ENCODE measurements at regions not wholly inside any gene's neighbourhood (a gene's known extent, or its start where the extent isn't known, plus 50 kb on each side); places are given as distances from the start of the nearest gene placed in this dataset.

GRCh38 chr9:90428517-90428916, 214.1 kb downstream of the DIRAS2 start:
- no peak for DNase-seq (ENCODE audit: low read depth in 2 of 2, low spot score in 1 of 2)

- no peak for DNase-seq (ENCODE audit: low read depth in 2 of 2, low spot score in 1 of 2)
These were observed 209.7 kb downstream of the DIRAS2 start for GRCh38 chr9:90432951-90433350.

GRCh38 chr9:90433398-90433941, 209.2 kb downstream of the DIRAS2 start:
- DNase-seq (ENCODE audit: low read depth in 2 of 2, low spot score in 1 of 2) = no peak

- no peak for DNase-seq (ENCODE audit: low read depth in 2 of 2, low spot score in 1 of 2)
These were observed 200.8 kb downstream of the DIRAS2 start for GRCh38 chr9:90441814-90442213.

GRCh38 chr9:90442723-90443122, 199.9 kb downstream of the DIRAS2 start:
- DNase-seq (ENCODE audit: low read depth in 2 of 2, low spot score in 1 of 2) = no peak

- DNase-seq (ENCODE audit: low read depth in 2 of 2, low spot score in 1 of 2) = no peak
These were observed 197.9 kb downstream of the DIRAS2 start for GRCh38 chr9:90444609-90445204.

GRCh38 chr9:90445391-90445790, 197.2 kb downstream of the DIRAS2 start:
- no peak for DNase-seq (ENCODE audit: low read depth in 2 of 2, low spot score in 1 of 2)

GRCh38 chr9:90446200-90446948, 196.2 kb downstream of the DIRAS2 start:
- no peak for DNase-seq (ENCODE audit: low read depth in 2 of 2, low spot score in 1 of 2)

- DNase-seq (ENCODE audit: low read depth in 2 of 2, low spot score in 1 of 2) = no peak
These were observed 194.9 kb downstream of the DIRAS2 start for GRCh38 chr9:90447773-90448172.

GRCh38 chr9:90449213-90449925, 193.3 kb downstream of the DIRAS2 start:
- DNase-seq (ENCODE audit: low read depth in 2 of 2, low spot score in 1 of 2) = no peak

- no peak for DNase-seq (ENCODE audit: low read depth in 2 of 2, low spot score in 1 of 2)
These were observed 190.8 kb downstream of the DIRAS2 start for GRCh38 chr9:90451804-90452203.

GRCh38 chr9:90455316-90455715, 187.3 kb downstream of the DIRAS2 start:
- no peak for DNase-seq (ENCODE audit: low read depth in 2 of 2, low spot score in 1 of 2)

GRCh38 chr9:90457386-90458190, 185.0 kb downstream of the DIRAS2 start:
- no peak for DNase-seq (ENCODE audit: low read depth in 2 of 2, low spot score in 1 of 2)

- DNase-seq (ENCODE audit: low read depth in 2 of 2, low spot score in 1 of 2) = no peak
These were observed 184.1 kb downstream of the DIRAS2 start for GRCh38 chr9:90458485-90458884.

- no peak for DNase-seq (ENCODE audit: low read depth in 2 of 2, low spot score in 1 of 2)
These were observed 183.3 kb downstream of the DIRAS2 start for GRCh38 chr9:90459321-90459720.

GRCh38 chr9:90460220-90460619, 182.4 kb downstream of the DIRAS2 start:
- no peak for DNase-seq (ENCODE audit: low read depth in 2 of 2, low spot score in 1 of 2)

- DNase-seq (ENCODE audit: low read depth in 2 of 2, low spot score in 1 of 2) = no peak
These were observed 177.6 kb downstream of the DIRAS2 start for GRCh38 chr9:90464978-90465377.

GRCh38 chr9:90466441-90466840, 176.2 kb downstream of the DIRAS2 start:
- no peak for DNase-seq (ENCODE audit: low read depth in 2 of 2, low spot score in 1 of 2)

GRCh38 chr9:90469435-90469834, 173.2 kb downstream of the DIRAS2 start:
- DNase-seq (ENCODE audit: low read depth in 2 of 2, low spot score in 1 of 2) = no peak

GRCh38 chr9:90469865-90470387, 172.7 kb downstream of the DIRAS2 start:
- DNase-seq (ENCODE audit: low read depth in 2 of 2, low spot score in 1 of 2) = no peak

GRCh38 chr9:90476058-90476457, 166.6 kb downstream of the DIRAS2 start:
- DNase-seq (ENCODE audit: low read depth in 2 of 2, low spot score in 1 of 2) = no peak

Data from stimulated activated CD8-positive, alpha-beta memory T cell treated with anti-CD3 and anti-CD28 coated beads, Interleukin-4, amount 100 ng/mL, for 1 hour (primary cell).